Pancreas (tissue), 10 donors: ENCODE measurements at regions not wholly inside any gene's neighbourhood (a gene's known extent, or its start where the extent isn't known, plus 50 kb on each side); places are given as distances from the start of the nearest gene placed in this dataset.

ENCODE experiments used
- ATAC-seq, 4 donors: fragments of 200-7000 bp; cut with Tn5 transposase; one replicate each; pipeline versions ENCODE4 v1.8.0 to v1.9.1; 2020; ENCODE audit warnings: mild to moderate bottlenecking in 4 of 4, moderate library complexity in 4 of 4
- DNase-seq, 6 donors: peaks; one replicate each; pipeline ENCODE4 v3.0.0-alpha.2; 2020
- FAIRE-seq: peaks from 2 replicates; lab custom pipeline; 2012; peaks lifted over from hg19 to GRCh38; lab: Jason Lieb, UNC
- H3K27ac ChIP-seq, 4 donors: fragments of 200-600 bp; sonication (generic); 1 replicate in 3 of 4; 2 replicates in 1 of 4; pipeline versions ENCODE4 v1.5.0 to v1.8.0; 2020
- H3K27me3 ChIP-seq, 4 donors: fragments of 200-600 bp; one replicate each; pipeline ENCODE4 v1.8.0; 2021
- H3K36me3 ChIP-seq, 3 donors: fragments of 200-600 bp; sonication (generic) in 1 of 3; one replicate each; pipeline versions ENCODE4 v1.5.0 to v1.8.0; 2020 to 2021
- H3K4me1 ChIP-seq, 3 donors: fragments of 200-600 bp; one replicate each; pipeline ENCODE4 v1.8.0; 2021
- H3K4me3 ChIP-seq, 4 donors: fragments of 200-600 bp; sonication (generic) in 2 of 4; one replicate each; pipeline versions ENCODE4 v1.5.0 to v1.8.0; 2020 to 2021
- H3K9me3 ChIP-seq, 4 donors: fragments of 200-600 bp; one replicate each; pipeline ENCODE4 v1.8.0; 2021
- CTCF ChIP-seq, 4 donors: fragments of 200-600 bp; sonication (generic) in 3 of 4; IDR thresholded peaks; one replicate each; pipeline versions ENCODE4 v1.5.0 to v1.8.0; 2021; ENCODE audit warnings: antibody characterized with exemption in 4 of 4
- WGBS, 2 donors: extraction: QIAGEN DNeasy Blood & Tissue Kit; methylation state at CpG; one replicate each; pipeline ENCODE4 v1.1.7; 2013; 5-methylcytosine and 5-hydroxymethylcytosine counted together
- intact Hi-C, 3 donors: fragments of 100-400 bp; cut with DNase I; formaldehyde crosslinking; loops; one replicate each; pipeline versions ENCODE4 v1.11.1 to v1.14.2; 2022
- donor health status: healthy with polysubstance abuse.
- donor health status: DM: no; HTN: no; CAD: no; lungs with moderate emphysema.
- donor health status: DM: no; HTN: no; CAD: no.
- donor health status: control.
- donor health status: control.
- donor health status: Bipolar disorder and iron deficiency.
- donor health status: DM: yes; HTN: yes; CAD: no.
- donor health status: DM: no; HTN: no; CAD: no.
- donor health status: DM: no; HTN: no; CAD: no.
- donor health status: DM: yes; HTN: yes; CAD: no.

- no peak for FAIRE-seq
- no peaks in the 10 kb centered on the region for H3K4me1 ChIP-seq
- no peak overlapping the region for H3K4me3 ChIP-seq
- WGBS, 2 donors, result 71 to 84% methylated on average over 1 of the region's 1 CpG
- no peak for TF ChIP-seq CTCF (IDR thresholded peaks at IDR 0.05)
- intact Hi-C loops, result no loop called here
- no peaks in the 10 kb centered on the region for H3K9me3 ChIP-seq
- ATAC-seq, result no peak
- H3K36me3 ChIP-seq, result no peaks in the 10 kb centered on the region
- DNase-seq, result no peak
- no peaks in the 10 kb centered on the region for H3K27me3 ChIP-seq
- H3K27ac ChIP-seq, result no peak overlapping the region
Observed at GRCh38 chr12:90323217-90323616, 614.6 kb upstream of the ATP2B1 start.

- no peaks in the 10 kb centered on the region for H3K27me3 ChIP-seq
- no peak overlapping the region for H3K4me3 ChIP-seq
- H3K27ac ChIP-seq, result no peak overlapping the region
- TF ChIP-seq CTCF (IDR thresholded peaks at IDR 0.05), result no peak
- H3K9me3 ChIP-seq, result no peaks in the 10 kb centered on the region
- FAIRE-seq, result no peak
- DNase-seq, result no peak
- no peaks in the 10 kb centered on the region for H3K36me3 ChIP-seq
- intact Hi-C loops, result no loop called here
- no peak for ATAC-seq
- no peaks in the 10 kb centered on the region for H3K4me1 ChIP-seq
Observed at GRCh38 chr12:90322006-90322405, 613.4 kb upstream of the ATP2B1 start.

GRCh38 chr12:90321369-90321768, 612.7 kb upstream of the ATP2B1 start:
- intact Hi-C loops, result no loop called here

GRCh38 chr12:90311561-90311960, 602.9 kb upstream of the ATP2B1 start:
- Histone ChIP-seq H3K27me3 (no peaks in the 10 kb centered on the region), H3K27ac (no peak overlapping the region), H3K36me3 (no peaks in the 10 kb centered on the region), H3K9me3 (no peaks in the 10 kb centered on the region), H3K4me3 (no peak overlapping the region), H3K4me1 (no peaks in the 10 kb centered on the region)
- intact Hi-C loops, result no loop called here
- WGBS, 2 donors, result 73 to 85% methylated on average over 4 of the region's 4 CpGs
- TF ChIP-seq CTCF (IDR thresholded peaks at IDR 0.05), result no peak
- ATAC-seq (no peak), DNase-seq (no peak), FAIRE-seq (no peak)

More at GRCh38 chr12:90321369-90321768, 612.7 kb upstream of the ATP2B1 start:
- no peaks in the 10 kb centered on the region for H3K27me3 ChIP-seq
- 58 to 73% methylated on average over 2 of the region's 2 CpGs for WGBS, 2 donors
- no peaks in the 10 kb centered on the region for H3K9me3 ChIP-seq
- ATAC-seq (no peak), DNase-seq (no peak), FAIRE-seq (no peak)
- no peak for TF ChIP-seq CTCF (IDR thresholded peaks at IDR 0.05)
- H3K4me3 ChIP-seq, result no peak overlapping the region
- H3K4me1 ChIP-seq, result no peaks in the 10 kb centered on the region
- H3K27ac ChIP-seq, result no peak overlapping the region
- H3K36me3 ChIP-seq, result no peaks in the 10 kb centered on the region

GRCh38 chr12:90305379-90305778, 596.7 kb upstream of the ATP2B1 start:
- ATAC-seq (peak in 1 of 4 donors; percentile 39), FAIRE-seq (no peak), DNase-seq (no peak)
- no peaks in the 10 kb centered on the region for H3K9me3 ChIP-seq
- TF ChIP-seq CTCF (IDR thresholded peaks at IDR 0.05), result no peak
- intact Hi-C loops, result no loop called here
- H3K27me3 ChIP-seq, result no peaks in the 10 kb centered on the region
- no peak overlapping the region for H3K4me3 ChIP-seq
- no peak overlapping the region for H3K27ac ChIP-seq
- H3K36me3 ChIP-seq, result no peaks in the 10 kb centered on the region
- 41 to 50% methylated on average over 3 of the region's 3 CpGs for WGBS, 2 donors
- no peaks in the 10 kb centered on the region for H3K4me1 ChIP-seq
